IPS-20b (cell line): ENCODE measurements at regions not wholly inside any gene's neighbourhood (a gene's known extent, or its start where the extent isn't known, plus 50 kb on each side); places are given as distances from the start of the nearest gene placed in this dataset.

Experiments used
- H3K27ac ChIP-seq: one replicate; pipeline ENCODE4 v1.5.1; 2013; ENCODE audit warnings: low read length
- H3K27me3 ChIP-seq: 2 replicates; pipeline ENCODE4 v1.6.1; 2013; ENCODE audit warnings: mild to moderate bottlenecking, low read length, inconsistent platforms; ENCODE audit not compliant: insufficient read depth
- H3K36me3 ChIP-seq: 2 replicates; pipeline ENCODE4 v1.6.1; 2013; ENCODE audit warnings: low read depth, mild to moderate bottlenecking, inconsistent platforms, low read length, moderate library complexity; ENCODE audit not compliant: insufficient read depth
- H3K4me1 ChIP-seq: 2 replicates; pipeline ENCODE4 v1.6.1; 2013; ENCODE audit warnings: mild to moderate bottlenecking, control low read depth, inconsistent platforms, low read length, moderate library complexity; ENCODE audit not compliant: insufficient read depth
- H3K4me3 ChIP-seq: 2 replicates; pipeline ENCODE4 v1.5.1; 2013; ENCODE audit warnings: mild to moderate bottlenecking, low read length, inconsistent platforms
- H3K9ac ChIP-seq: 2 replicates; pipeline ENCODE4 v1.6.1; 2013; ENCODE audit warnings: low read depth, mild to moderate bottlenecking, inconsistent platforms, low read length, moderate library complexity
- H3K9me3 ChIP-seq: 2 replicates; pipeline ENCODE4 v1.6.1; 2013; ENCODE audit warnings: mild to moderate bottlenecking, low read depth, low read length, inconsistent platforms; ENCODE audit not compliant: insufficient read depth

GRCh38 chr1:98457248-98457647 lies 204.3 kb upstream of the SNX7 start:
- Histone ChIP-seq H3K4me3 (no peak overlapping the region), H3K9me3 (no peaks in the 10 kb centered on the region), H3K36me3 (no peaks in the 10 kb centered on the region)

GRCh38 chr1:98454666-98455065 lies 206.9 kb upstream of the SNX7 start:
- Histone ChIP-seq H3K9ac (no peak overlapping the region), H3K4me3 (no peak overlapping the region), H3K4me1 (peaks cover 8% of the 10 kb centered on the region; the same call in 1 of the 2 replicates), H3K27ac (no peak overlapping the region), H3K9me3 (no peaks in the 10 kb centered on the region), H3K36me3 (no peaks in the 10 kb centered on the region), H3K27me3 (peaks cover 8% of the 10 kb centered on the region; the same call in 1 of the 2 replicates)

More at GRCh38 chr1:98457248-98457647, 204.3 kb upstream of the SNX7 start:
- H3K9ac ChIP-seq = no peak overlapping the region
- peaks cover 8% of the 10 kb centered on the region; the same call in 1 of the 2 replicates for H3K4me1 ChIP-seq
- no peak overlapping the region for H3K27ac ChIP-seq
- H3K27me3 ChIP-seq = peaks cover 8% of the 10 kb centered on the region; the same call in 1 of the 2 replicates

- Histone ChIP-seq H3K4me3 (no peak overlapping the region), H3K27ac (no peak overlapping the region), H3K9ac (no peak overlapping the region), H3K36me3 (no peaks in the 10 kb centered on the region), H3K4me1 (peaks cover 2% of the 10 kb centered on the region; the same call in 1 of the 2 replicates), H3K27me3 (peaks cover 4% of the 10 kb centered on the region; the same call in 1 of the 2 replicates), H3K9me3 (no peaks in the 10 kb centered on the region)
Measured at GRCh38 chr1:98453066-98453465, 208.5 kb upstream of the SNX7 start.

GRCh38 chr1:98452162-98452561 lies 209.4 kb upstream of the SNX7 start:
- no peaks in the 10 kb centered on the region for H3K4me1 ChIP-seq
- H3K27me3 ChIP-seq = no peaks in the 10 kb centered on the region
- H3K4me3 ChIP-seq = no peak overlapping the region
- H3K9me3 ChIP-seq = no peaks in the 10 kb centered on the region
- no peak overlapping the region for H3K27ac ChIP-seq
- no peaks in the 10 kb centered on the region for H3K36me3 ChIP-seq
- no peak overlapping the region for H3K9ac ChIP-seq

- Histone ChIP-seq H3K9me3 (no peaks in the 10 kb centered on the region), H3K4me1 (no peaks in the 10 kb centered on the region), H3K4me3 (no peak overlapping the region), H3K27me3 (no peaks in the 10 kb centered on the region), H3K27ac (no peak overlapping the region), H3K36me3 (no peaks in the 10 kb centered on the region), H3K9ac (no peak overlapping the region)
Measured at GRCh38 chr1:98441281-98441680, 220.2 kb upstream of the SNX7 start.

- Histone ChIP-seq H3K9me3 (no peaks in the 10 kb centered on the region), H3K27me3 (no peaks in the 10 kb centered on the region), H3K36me3 (no peaks in the 10 kb centered on the region), H3K27ac (no peak overlapping the region), H3K4me1 (no peaks in the 10 kb centered on the region), H3K9ac (no peak overlapping the region), H3K4me3 (no peak overlapping the region)
Measured at GRCh38 chr1:98439471-98439870, 222.1 kb upstream of the SNX7 start.

- no peaks in the 10 kb centered on the region for H3K27me3 ChIP-seq
- no peak overlapping the region for H3K27ac ChIP-seq
- H3K9ac ChIP-seq = no peak overlapping the region
- H3K9me3 ChIP-seq = no peaks in the 10 kb centered on the region
- no peaks in the 10 kb centered on the region for H3K36me3 ChIP-seq
- no peaks in the 10 kb centered on the region for H3K4me1 ChIP-seq
- H3K4me3 ChIP-seq = no peak overlapping the region
Measured at GRCh38 chr1:98437540-98437939, 224.0 kb upstream of the SNX7 start.

- Histone ChIP-seq H3K36me3 (no peaks in the 10 kb centered on the region), H3K27ac (no peak overlapping the region), H3K4me3 (no peak overlapping the region), H3K4me1 (no peaks in the 10 kb centered on the region), H3K27me3 (no peaks in the 10 kb centered on the region), H3K9me3 (no peaks in the 10 kb centered on the region), H3K9ac (no peak overlapping the region)
Measured at GRCh38 chr1:98437011-98437410, 224.5 kb upstream of the SNX7 start.

- H3K36me3 ChIP-seq = no peaks in the 10 kb centered on the region
- H3K27me3 ChIP-seq = no peaks in the 10 kb centered on the region
- no peak overlapping the region for H3K9ac ChIP-seq
- no peaks in the 10 kb centered on the region for H3K4me1 ChIP-seq
- H3K9me3 ChIP-seq = no peaks in the 10 kb centered on the region
- H3K4me3 ChIP-seq = no peak overlapping the region
- H3K27ac ChIP-seq = no peak overlapping the region
Measured at GRCh38 chr1:98429965-98430443, 231.5 kb upstream of the SNX7 start.

GRCh38 chr1:98428864-98429263 lies 232.7 kb upstream of the SNX7 start:
- Histone ChIP-seq H3K36me3 (no peaks in the 10 kb centered on the region), H3K27me3 (no peaks in the 10 kb centered on the region), H3K9me3 (no peaks in the 10 kb centered on the region), H3K4me1 (no peaks in the 10 kb centered on the region), H3K9ac (no peak overlapping the region), H3K27ac (no peak overlapping the region), H3K4me3 (no peak overlapping the region)

GRCh38 chr1:98427664-98428063 lies 233.9 kb upstream of the SNX7 start:
- Histone ChIP-seq H3K4me3 (no peak overlapping the region), H3K9ac (no peak overlapping the region), H3K36me3 (no peaks in the 10 kb centered on the region), H3K27ac (no peak overlapping the region), H3K27me3 (no peaks in the 10 kb centered on the region), H3K9me3 (no peaks in the 10 kb centered on the region), H3K4me1 (no peaks in the 10 kb centered on the region)

- Histone ChIP-seq H3K36me3 (no peaks in the 10 kb centered on the region), H3K27me3 (no peaks in the 10 kb centered on the region), H3K4me3 (no peak overlapping the region), H3K4me1 (no peaks in the 10 kb centered on the region), H3K9me3 (no peaks in the 10 kb centered on the region), H3K9ac (no peak overlapping the region), H3K27ac (no peak overlapping the region)
Measured at GRCh38 chr1:98426092-98426491, 235.4 kb upstream of the SNX7 start.
